ENCODE measurements at regions not wholly inside any gene's neighbourhood (a gene's known extent, or its start where the extent isn't known, plus 50 kb on each side); places are given as distances from the start of the nearest gene placed in this dataset.
"Not testable (repeated sequence)": the region's sequence is repeated elsewhere in the genome, so short reads cannot be mapped to it uniquely, and the experiment has no call there.

GRCh38 chr5:12655675-12656074 lies 751.4 kb upstream of the CTNND2 start:
- Mint-ChIP-seq H3K4me1 (no peaks in the 10 kb centered on the region), H3K27ac (no peak overlapping the region), H3K4me3 (no peak overlapping the region), H3K9me3 (peaks cover 0 to 25% (median 2%) of the 10 kb centered on the region in 3 donors), H3K27me3 (no peaks in the 10 kb centered on the region), H3K36me3 (no peaks in the 10 kb centered on the region)

- Mint-ChIP-seq H3K9me3 (peaks cover 2 to 8% (median 4%) of the 10 kb centered on the region in 3 donors), H3K27ac (peak overlapping the region in 1 of 3 donors; percentile 2), H3K36me3 (no peaks in the 10 kb centered on the region), H3K4me1 (no peaks in the 10 kb centered on the region), H3K27me3 (no peaks in the 10 kb centered on the region), H3K4me3 (no peak overlapping the region)
Measured at GRCh38 chr5:12652201-12652600, 748.0 kb upstream of the CTNND2 start.

DNA sequence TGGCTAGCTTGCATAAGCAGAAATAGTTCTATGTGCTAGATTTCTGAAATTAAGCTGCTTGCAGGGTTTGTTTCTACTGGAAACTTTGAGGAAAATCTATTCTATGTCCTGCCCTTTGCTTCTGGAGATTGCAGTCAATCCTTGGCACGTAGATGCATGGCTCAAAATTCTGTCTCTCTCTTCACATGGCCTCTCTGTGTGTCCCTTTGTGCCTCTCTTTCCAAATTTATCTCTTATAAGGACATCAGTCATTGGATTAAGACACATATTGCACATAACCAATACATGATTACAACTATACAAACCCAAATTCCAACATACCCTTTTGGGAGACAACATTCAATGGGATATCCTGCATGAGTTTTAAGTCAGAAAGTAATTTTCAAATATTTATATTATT lies 744.3 kb upstream of the CTNND2 start:
- Mint-ChIP-seq H3K4me1 (no peaks in the 10 kb centered on the region), H3K36me3 (no peaks in the 10 kb centered on the region), H3K9me3 (peaks cover 2 to 7% (median 4%) of the 10 kb centered on the region in 3 donors), H3K27ac (peak overlapping the region in 1 of 3 donors; percentile 39), H3K4me3 (no peak overlapping the region), H3K27me3 (no peaks in the 10 kb centered on the region)

DNA sequence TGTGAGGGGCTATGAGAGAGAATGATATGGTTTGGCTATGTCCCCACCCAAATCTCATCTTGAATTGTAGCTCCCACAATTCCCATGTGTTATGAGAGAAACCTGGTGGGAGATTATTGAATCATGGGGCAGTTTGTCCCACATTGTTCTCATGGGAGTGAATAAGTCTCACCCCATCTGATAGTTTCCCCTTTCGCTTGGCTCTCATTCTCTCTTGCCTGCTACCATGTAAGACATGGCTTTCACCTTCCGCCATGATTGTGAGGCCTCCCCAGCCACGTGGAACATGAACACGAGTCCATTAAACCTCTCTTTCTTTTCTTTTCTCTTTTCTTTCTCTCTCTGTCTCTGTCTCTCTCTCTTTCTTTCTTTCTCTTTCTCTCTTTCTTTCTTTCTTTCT lies 743.4 kb upstream of the CTNND2 start:
- no peak overlapping the region for H3K27ac Mint-ChIP-seq
- peaks cover 2 to 7% (median 4%) of the 10 kb centered on the region in 3 donors for H3K9me3 Mint-ChIP-seq
- H3K4me3 Mint-ChIP-seq: no peak overlapping the region
- no peaks in the 10 kb centered on the region for H3K4me1 Mint-ChIP-seq
- H3K36me3 Mint-ChIP-seq: no peaks in the 10 kb centered on the region
- H3K27me3 Mint-ChIP-seq: no peaks in the 10 kb centered on the region

DNA sequence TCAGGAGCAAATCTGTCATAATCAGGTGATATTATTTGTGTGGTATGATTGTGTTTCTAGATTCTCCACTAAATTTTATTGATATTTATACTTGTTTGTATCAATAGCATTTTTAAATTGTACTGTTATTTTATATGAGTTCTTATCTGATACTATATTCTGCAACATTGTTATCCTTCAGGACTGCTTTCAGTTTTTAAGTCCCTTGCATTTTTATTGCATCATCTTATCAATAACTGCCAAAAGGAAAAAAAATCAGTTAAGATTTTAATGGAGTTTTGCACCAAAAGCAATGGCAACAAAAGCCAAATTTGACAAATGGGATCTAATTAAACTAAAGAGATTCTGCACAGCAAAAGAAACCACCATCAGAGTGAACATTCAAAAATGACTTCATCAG lies 741.3 kb upstream of the CTNND2 start:
- Mint-ChIP-seq H3K27ac (no peak overlapping the region), H3K4me1 (no peaks in the 10 kb centered on the region), H3K4me3 (no peak overlapping the region), H3K9me3 (peaks cover 2 to 7% (median 2%) of the 10 kb centered on the region in 3 donors), H3K36me3 (no peaks in the 10 kb centered on the region), H3K27me3 (no peaks in the 10 kb centered on the region)

DNA sequence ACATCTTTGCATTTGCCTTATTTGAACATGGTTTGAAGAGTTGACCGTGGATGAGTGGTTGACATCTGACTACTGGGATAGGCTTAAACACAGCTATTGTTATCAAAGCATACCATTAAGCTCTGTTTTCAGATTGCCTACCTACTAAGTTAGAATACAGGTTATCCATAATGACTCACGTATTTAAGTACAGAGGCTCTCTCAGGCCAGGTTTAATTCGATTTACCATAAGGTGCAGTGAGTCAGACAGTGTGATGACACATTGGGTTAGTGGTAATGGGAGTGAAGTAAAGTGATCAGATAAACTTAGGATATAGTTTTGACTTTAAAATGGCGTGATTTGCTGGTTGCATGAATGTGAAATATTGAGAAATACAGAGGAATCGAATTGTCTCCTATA lies 732.0 kb upstream of the CTNND2 start:
- Mint-ChIP-seq H3K27ac (no peak overlapping the region), H3K4me3 (no peak overlapping the region), H3K27me3 (no peaks in the 10 kb centered on the region), H3K9me3 (peaks cover 0 to 10% (median 8%) of the 10 kb centered on the region in 3 donors), H3K36me3 (no peaks in the 10 kb centered on the region), H3K4me1 (no peaks in the 10 kb centered on the region)

DNA sequence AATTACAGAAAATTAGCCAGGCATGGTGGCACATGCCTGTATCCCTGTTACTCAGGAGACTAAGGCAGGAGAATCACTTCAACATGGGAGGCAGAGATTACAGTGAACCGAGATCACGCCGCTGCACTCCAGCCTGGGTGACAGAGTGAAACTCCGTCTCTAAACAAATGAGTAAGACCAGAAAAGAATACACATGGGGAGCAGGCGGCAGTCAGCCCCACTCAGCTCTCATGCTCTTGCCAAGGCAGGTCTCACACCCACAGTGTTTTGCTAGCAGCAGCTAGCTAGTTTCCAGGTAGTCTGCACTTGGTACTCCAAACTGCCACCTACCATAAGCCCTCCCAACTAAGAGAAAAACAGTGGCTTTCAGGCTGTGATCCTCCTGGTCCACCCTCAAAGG lies 722.3 kb upstream of the CTNND2 start:
- H3K4me3 Mint-ChIP-seq: no peak overlapping the region
- no peaks in the 10 kb centered on the region for H3K4me1 Mint-ChIP-seq
- no peak overlapping the region for H3K27ac Mint-ChIP-seq

DNA sequence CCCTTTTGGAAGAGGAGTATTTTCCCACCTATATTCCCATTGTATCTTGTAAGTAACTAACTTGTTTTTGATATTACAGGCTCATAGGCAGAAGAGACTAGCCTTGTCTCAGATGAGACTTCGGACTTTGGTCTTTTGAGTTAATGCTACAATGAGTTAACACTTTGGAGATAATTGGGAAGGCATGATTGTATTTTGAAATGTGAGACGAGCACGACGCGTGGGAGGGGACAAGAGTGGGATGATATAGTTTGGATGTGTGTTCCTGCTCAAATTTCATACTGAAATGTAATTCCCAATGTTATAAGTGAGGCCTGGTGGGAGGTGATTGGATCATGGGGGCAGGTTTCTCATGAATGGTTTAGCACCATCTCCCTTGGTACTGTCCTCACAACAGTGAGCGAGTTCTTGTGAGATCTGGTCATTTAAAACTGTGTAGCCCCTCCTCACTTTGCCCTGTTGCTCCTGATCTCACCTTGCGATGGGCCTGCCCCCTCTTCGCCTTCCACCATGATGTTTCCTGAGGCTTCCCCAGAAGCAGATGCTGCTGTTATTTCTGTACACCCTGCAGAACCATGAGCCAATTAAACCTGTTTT lies 721.5 kb upstream of the CTNND2 start:
- Mint-ChIP-seq H3K4me3 (peak overlapping the region in 1 of 4 donors; percentile 23), H3K27me3 (no peaks in the 10 kb centered on the region), H3K4me1 (no peaks in the 10 kb centered on the region)

More for the DNA sequence above, 722.3 kb upstream of the CTNND2 start:
- Mint-ChIP-seq H3K36me3 (no peaks in the 10 kb centered on the region), H3K27me3 (no peaks in the 10 kb centered on the region), H3K9me3 (peaks cover 2 to 7% (median 5%) of the 10 kb centered on the region in 3 donors)

DNA sequence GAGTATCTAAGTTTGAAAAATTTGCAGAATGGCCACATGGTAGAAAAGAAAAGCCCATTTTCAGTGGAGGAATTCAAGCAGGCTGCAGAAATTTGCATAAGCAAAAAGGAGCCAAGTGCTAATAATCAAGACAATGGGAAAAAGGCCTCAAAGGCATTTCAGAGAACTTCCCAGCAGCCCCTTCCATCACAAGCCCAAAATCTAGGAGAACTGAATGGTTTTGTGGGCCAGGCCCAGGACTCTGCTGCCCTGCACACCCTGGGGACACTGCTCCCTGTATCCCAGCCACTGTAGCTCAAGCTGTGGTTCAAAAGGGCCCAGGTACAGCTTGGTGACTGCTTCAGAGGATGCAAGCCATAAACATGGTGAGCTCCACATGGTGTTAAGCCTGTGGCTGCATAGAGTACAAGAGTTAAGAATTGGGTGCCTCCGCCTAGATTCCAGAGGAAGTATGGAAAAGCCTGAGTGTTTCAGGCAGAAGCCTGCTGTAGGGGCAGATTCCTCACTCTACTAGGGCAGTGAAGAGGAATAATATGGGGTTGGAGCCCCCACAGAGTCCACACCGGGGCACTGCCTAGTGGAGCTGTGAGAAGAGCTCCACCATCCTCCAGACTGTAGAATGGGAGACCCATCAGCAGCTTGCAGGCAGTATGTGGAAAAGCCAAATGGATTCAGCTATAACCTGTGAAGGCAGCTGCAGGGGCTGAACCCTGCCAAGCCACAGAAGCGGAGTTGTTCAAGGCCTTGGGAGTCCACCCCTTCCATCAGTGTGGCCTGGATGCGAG lies 720.7 kb upstream of the CTNND2 start:
- Mint-ChIP-seq H3K27ac (no peak overlapping the region), H3K4me1 (no peaks in the 10 kb centered on the region)

More for the DNA sequence above, 721.5 kb upstream of the CTNND2 start:
- Mint-ChIP-seq H3K9me3 (peaks cover 2 to 10% (median 5%) of the 10 kb centered on the region in 3 donors), H3K36me3 (no peaks in the 10 kb centered on the region), H3K27ac (no peak overlapping the region)

GRCh38 chr5:12623408-12623807 lies 719.2 kb upstream of the CTNND2 start:
- Mint-ChIP-seq H3K9me3 (peaks cover 4 to 7% (median 5%) of the 10 kb centered on the region in 3 donors), H3K36me3 (no peaks in the 10 kb centered on the region), H3K4me3 (no peak overlapping the region), H3K27ac (no peak overlapping the region), H3K27me3 (no peaks in the 10 kb centered on the region), H3K4me1 (no peaks in the 10 kb centered on the region)

More for the DNA sequence above, 720.7 kb upstream of the CTNND2 start:
- Mint-ChIP-seq H3K9me3 (peaks cover 2 to 10% (median 5%) of the 10 kb centered on the region in 3 donors), H3K36me3 (no peaks in the 10 kb centered on the region), H3K27me3 (no peaks in the 10 kb centered on the region), H3K4me3 (no peak overlapping the region)

DNA sequence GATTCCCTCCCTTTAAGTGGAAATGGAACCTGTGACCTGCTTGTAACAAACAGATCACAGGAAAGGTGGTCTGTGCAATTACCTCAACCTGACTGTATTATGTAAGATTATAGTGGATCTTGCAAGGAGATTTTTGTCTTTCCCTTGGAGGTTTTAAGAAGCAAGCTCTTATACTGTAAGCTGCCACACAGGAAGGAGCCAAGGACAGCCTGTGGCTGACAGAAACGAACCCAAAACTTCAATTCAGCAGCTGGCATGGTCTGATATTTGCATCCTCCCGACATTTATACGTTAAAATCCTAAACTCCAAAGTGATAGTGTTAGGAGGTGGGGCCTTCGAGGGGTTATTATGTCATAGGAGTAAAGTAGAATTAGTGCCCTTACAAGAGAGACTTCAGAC lies 711.8 kb upstream of the CTNND2 start:
- no peak overlapping the region for H3K4me3 Mint-ChIP-seq
- H3K4me1 Mint-ChIP-seq: no peaks in the 10 kb centered on the region
- no peaks in the 10 kb centered on the region for H3K27me3 Mint-ChIP-seq
- no peak overlapping the region for H3K27ac Mint-ChIP-seq
- H3K36me3 Mint-ChIP-seq: no peaks in the 10 kb centered on the region
- H3K9me3 Mint-ChIP-seq: peaks cover 3 to 9% (median 6%) of the 10 kb centered on the region in 3 donors

DNA sequence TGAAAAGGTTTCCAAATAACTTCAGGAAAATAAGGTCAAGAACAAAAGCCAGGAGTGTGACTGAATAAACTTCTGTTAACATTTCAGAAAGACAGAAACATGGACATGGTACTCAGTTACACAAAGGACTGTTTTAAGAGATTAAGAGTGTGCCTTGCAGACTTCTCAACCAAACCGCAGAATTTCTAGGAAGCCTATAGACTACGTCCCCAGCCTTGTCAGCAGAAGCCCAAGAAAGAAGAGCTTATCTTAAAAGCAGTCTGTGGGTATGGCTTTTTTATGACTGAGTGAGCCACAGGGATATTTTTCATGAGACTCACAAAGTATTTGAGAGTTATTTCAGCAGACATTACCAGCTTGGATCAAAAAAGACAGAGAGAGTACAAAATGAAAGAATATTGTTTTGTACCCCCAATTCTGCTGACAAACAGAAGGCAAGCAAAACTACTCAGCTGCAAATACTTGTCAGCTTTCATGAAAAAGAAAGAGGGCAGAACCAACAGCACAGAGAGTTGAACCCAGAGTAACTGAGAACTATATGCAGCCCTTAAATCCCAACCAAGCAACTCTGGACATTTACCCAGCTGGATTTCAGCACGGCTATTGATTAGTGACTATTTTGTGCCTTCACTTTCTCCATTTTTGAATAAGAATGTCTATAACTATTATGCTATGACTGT lies 711.0 kb upstream of the CTNND2 start:
- H3K4me1 Mint-ChIP-seq: no peaks in the 10 kb centered on the region
- H3K9me3 Mint-ChIP-seq: peaks cover 3 to 10% (median 7%) of the 10 kb centered on the region in 3 donors
- H3K27me3 Mint-ChIP-seq: no peaks in the 10 kb centered on the region
- H3K4me3 Mint-ChIP-seq: no peak overlapping the region
- H3K36me3 Mint-ChIP-seq: no peaks in the 10 kb centered on the region
- H3K27ac Mint-ChIP-seq: no peak overlapping the region

DNA sequence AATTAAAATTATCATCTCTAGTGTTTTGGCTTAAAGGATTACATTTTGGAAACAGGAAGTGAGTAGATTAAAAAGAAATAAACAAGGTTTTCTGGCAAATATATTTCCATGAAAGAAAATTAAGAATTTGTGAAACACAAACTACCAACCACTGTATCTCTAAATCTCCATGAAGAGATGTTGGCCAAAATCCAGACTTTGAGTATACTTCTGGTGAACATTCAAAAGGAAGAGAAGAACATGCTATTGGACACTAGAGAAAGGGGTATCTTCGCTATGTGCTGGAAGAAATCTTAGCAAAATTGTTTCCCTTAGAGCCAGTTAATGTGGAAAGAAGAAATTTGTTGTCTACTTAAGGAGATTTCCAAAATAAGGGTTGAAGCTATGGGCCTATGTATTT lies 710.4 kb upstream of the CTNND2 start:
- peaks cover 4 to 10% (median 6%) of the 10 kb centered on the region in 3 donors for H3K9me3 Mint-ChIP-seq
- no peaks in the 10 kb centered on the region for H3K36me3 Mint-ChIP-seq
- no peak overlapping the region for H3K27ac Mint-ChIP-seq

GRCh38 chr5:12611132-12611531 lies 706.9 kb upstream of the CTNND2 start:
- H3K36me3 Mint-ChIP-seq: no peaks in the 10 kb centered on the region
- H3K27ac Mint-ChIP-seq: no peak overlapping the region
- no peak overlapping the region for H3K4me3 Mint-ChIP-seq
- H3K27me3 Mint-ChIP-seq: no peaks in the 10 kb centered on the region
- H3K9me3 Mint-ChIP-seq: peaks cover 8 to 14% (median 11%) of the 10 kb centered on the region in 3 donors
- no peaks in the 10 kb centered on the region for H3K4me1 Mint-ChIP-seq

More for the DNA sequence above, 710.4 kb upstream of the CTNND2 start:
- H3K4me1 Mint-ChIP-seq: no peaks in the 10 kb centered on the region
- H3K27me3 Mint-ChIP-seq: no peaks in the 10 kb centered on the region
- no peak overlapping the region for H3K4me3 Mint-ChIP-seq

DNA sequence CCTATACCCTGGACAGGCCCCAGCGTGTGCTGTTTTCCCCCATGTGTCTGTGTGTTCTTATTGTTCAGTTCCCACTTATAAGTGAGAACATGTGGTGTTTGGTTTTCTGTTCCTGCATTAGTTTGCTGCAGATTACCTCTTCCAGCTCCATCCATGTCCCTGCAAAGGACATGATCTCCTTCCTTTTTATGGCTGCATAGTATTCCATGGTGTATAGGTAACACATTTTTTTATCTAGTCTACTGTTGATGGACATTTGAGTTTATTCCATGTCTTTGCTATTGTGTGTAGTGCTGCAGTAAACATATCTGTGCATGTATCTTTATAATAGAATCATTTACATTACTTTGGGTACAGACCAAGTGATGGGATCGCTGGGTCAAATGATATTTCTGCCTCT lies 703.6 kb upstream of the CTNND2 start:
- not testable (repeated sequence) for H3K27me3 Mint-ChIP-seq, H3K4me1 Mint-ChIP-seq, H3K27ac Mint-ChIP-seq, H3K4me3 Mint-ChIP-seq, H3K36me3 Mint-ChIP-seq
- H3K9me3 Mint-ChIP-seq: peaks cover 8 to 11% (median 10%) of the 10 kb centered on the region in 3 donors

All from IgD-negative memory B cell (primary cell).